Left ventricle myocardium inferior (tissue), 1 donor: ENCODE measurements at regions not wholly inside any gene's neighbourhood (a gene's known extent, or its start where the extent isn't known, plus 50 kb on each side); places are given as distances from the start of the nearest gene placed in this dataset.

ENCODE experiments used
- DNase-seq: peaks from one replicate; pipeline ENCODE4 v3.0.0-alpha.2; 2020
- H3K27ac ChIP-seq: fragments of 200-600 bp; replicated peaks from 2 replicates; pipeline ENCODE4 v1.8.0; 2021
- H3K27me3 ChIP-seq: fragments of 200-600 bp; 2 replicates; pipeline ENCODE4 v1.8.0; 2021; ENCODE audit warnings: low read depth
- H3K36me3 ChIP-seq: fragments of 200-600 bp; 2 replicates; pipeline ENCODE4 v1.8.0; 2021
- H3K4me1 ChIP-seq: fragments of 200-600 bp; 2 replicates; pipeline ENCODE4 v1.8.0; 2021
- H3K4me3 ChIP-seq: fragments of 200-600 bp; 2 replicates; pipeline ENCODE4 v1.8.0; 2021; ENCODE audit warnings: mild to moderate bottlenecking, moderate library complexity
- H3K9me3 ChIP-seq: fragments of 200-600 bp; replicated peaks from 2 replicates; pipeline ENCODE4 v1.8.0; 2021
- CTCF ChIP-seq: fragments of 200-600 bp; IDR thresholded peaks from 2 replicates; pipeline ENCODE4 v1.8.0; 2021; ENCODE audit warnings: antibody characterized with exemption, mild to moderate bottlenecking, borderline replicate concordance
- intact Hi-C: fragments of 100-400 bp; cut with micrococcal nuclease; formaldehyde crosslinking; loops from one replicate; pipeline ENCODE4 v1.11.0; 2022
- donor health status: DM: no; HTN: yes; CAD: no; lungs with severe emphysema.

GRCh38 chr5:174159327-174160114 lies 114.0 kb downstream of the NSG2 start:
- intact Hi-C loops = no loop called here
- DNase-seq = no peak
- H3K27me3 ChIP-seq = peaks cover 42% of the 10 kb centered on the region
- H3K27ac ChIP-seq = no peak overlapping the region
- H3K9me3 ChIP-seq = peaks cover 16% of the 10 kb centered on the region
- no peak overlapping the region for H3K4me3 ChIP-seq
- no peak for TF ChIP-seq CTCF
- no peaks in the 10 kb centered on the region for H3K36me3 ChIP-seq
- H3K4me1 ChIP-seq = no peaks in the 10 kb centered on the region

DNA sequence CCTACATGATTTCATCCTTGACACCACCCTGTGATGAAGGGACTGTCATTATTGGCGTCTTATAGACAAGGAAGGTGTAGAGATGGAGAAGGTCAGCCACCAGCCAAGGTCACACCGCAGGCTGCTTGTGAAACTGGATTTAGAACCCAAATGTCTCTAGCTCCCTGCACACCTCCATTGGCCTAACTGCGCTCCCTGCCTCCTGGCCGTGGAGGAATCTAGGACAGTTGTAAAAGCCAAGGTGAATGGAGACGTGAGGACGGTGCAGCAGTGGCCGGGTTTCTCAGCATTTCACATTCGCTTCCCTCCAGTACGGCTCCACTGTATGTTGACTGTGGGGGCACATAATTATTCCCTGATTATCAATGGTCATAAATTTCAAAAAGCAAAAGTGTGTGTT lies 119.9 kb downstream of the NSG2 start:
- intact Hi-C loops = no loop called here
- Histone ChIP-seq H3K9me3 (peaks cover 12% of the 10 kb centered on the region), H3K4me3 (no peak overlapping the region), H3K27ac (no peak overlapping the region), H3K4me1 (no peaks in the 10 kb centered on the region), H3K27me3 (peaks cover 25% of the 10 kb centered on the region), H3K36me3 (no peaks in the 10 kb centered on the region)
- TF ChIP-seq CTCF = no peak
- DNase-seq = no peak

- no peak for TF ChIP-seq CTCF
- peaks cover 12% of the 10 kb centered on the region for H3K9me3 ChIP-seq
- DNase-seq = no peak
- no peaks in the 10 kb centered on the region for H3K36me3 ChIP-seq
- H3K4me1 ChIP-seq = no peaks in the 10 kb centered on the region
- peaks cover 33% of the 10 kb centered on the region for H3K27me3 ChIP-seq
- H3K4me3 ChIP-seq = no peak overlapping the region
- intact Hi-C loops = no loop called here
- no peak overlapping the region for H3K27ac ChIP-seq
Observed at GRCh38 chr5:174166231-174167079, 120.9 kb downstream of the NSG2 start.

DNA sequence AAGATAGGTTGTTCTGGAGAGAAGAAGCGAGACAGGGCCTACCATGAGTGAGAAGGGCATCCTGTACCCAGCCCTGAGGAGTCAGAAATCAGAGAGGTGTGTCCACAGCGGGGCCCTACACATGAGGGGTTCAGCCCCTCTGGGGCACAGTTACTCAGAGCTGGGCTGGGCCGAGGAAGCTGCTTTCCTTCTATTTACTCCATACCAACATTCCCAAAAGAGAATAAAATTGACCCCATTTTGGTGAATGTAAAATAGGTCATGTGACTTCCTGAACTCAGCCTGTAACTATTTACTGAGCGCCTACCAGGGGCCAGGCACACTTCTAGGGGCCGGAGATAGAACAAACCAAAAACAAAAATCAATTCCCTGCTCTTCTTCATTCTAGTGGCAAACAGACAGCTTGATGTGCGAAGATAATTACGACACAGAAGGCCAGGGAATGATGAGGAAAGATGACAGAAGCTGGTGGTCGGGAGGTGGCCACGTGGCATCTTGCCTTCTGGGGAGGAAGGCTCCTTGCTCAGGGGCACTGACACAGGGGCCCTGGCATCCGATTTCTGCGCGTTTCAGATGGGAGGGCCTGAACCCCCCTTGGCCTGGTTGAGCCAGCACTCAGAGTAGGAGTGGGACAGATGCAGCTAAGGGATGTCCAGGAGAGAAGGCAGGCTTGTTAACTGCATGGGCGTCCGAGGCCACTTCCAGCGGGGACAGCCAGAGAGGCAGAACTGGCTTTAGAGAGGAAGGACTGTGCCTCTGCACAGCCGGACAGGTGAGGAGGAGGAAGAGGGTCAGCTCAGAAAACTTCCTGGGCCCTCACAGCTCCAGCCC lies 121.8 kb downstream of the NSG2 start:
- Histone ChIP-seq H3K4me1 (no peaks in the 10 kb centered on the region), H3K4me3 (no peak overlapping the region), H3K27ac (no peak overlapping the region), H3K27me3 (peaks cover 41% of the 10 kb centered on the region), H3K9me3 (peaks cover 12% of the 10 kb centered on the region), H3K36me3 (no peaks in the 10 kb centered on the region)
- intact Hi-C loops = no loop called here
- no peak for TF ChIP-seq CTCF
- no peak for DNase-seq

DNA sequence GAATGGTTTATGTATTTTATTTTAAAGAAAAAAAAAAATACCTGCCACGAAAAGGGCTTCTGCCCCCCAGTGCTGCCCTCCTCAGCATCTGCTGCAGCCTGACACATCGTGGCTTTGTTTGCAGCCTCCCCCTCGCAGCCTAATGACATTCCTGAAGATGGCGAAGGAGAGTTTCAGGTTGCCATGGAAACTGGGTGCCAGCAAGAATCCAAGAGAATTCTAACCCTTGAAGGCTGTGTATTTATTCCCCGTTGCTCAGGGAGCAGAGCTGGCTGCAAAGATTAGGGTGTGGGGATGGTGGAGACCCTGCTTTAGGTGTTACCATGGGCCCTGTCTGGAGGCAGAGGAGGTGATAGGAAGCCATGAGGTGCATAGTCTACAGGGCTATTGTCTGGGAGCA lies 126.6 kb downstream of the NSG2 start:
- Histone ChIP-seq H3K4me1 (no peaks in the 10 kb centered on the region), H3K27me3 (peaks cover 62% of the 10 kb centered on the region), H3K27ac (no peak overlapping the region), H3K4me3 (no peak overlapping the region), H3K9me3 (peaks cover 12% of the 10 kb centered on the region), H3K36me3 (no peaks in the 10 kb centered on the region)
- no peak for TF ChIP-seq CTCF
- intact Hi-C loops = no loop called here
- no peak for DNase-seq
